Transverse colon (tissue), 4 donors: ENCODE measurements at regions not wholly inside any gene's neighbourhood (a gene's known extent, or its start where the extent isn't known, plus 50 kb on each side); places are given as distances from the start of the nearest gene placed in this dataset.
A peak's percentile ranks its signal among the peaks of the same experiment; 100 is the strongest.

Experiments
- DNase-seq: peaks from one replicate; pipeline ENCODE4 v3.0.0-alpha.2; 2019
- H3K27ac ChIP-seq, 4 donors: fragments of 200-600 bp; sonication (generic); 2 replicates each; pipeline ENCODE4 v1.5.1; 2016 to 2018; ENCODE audit warnings: inconsistent platforms in 4 of 4
- H3K27me3 ChIP-seq: fragments of 200-600 bp; sonication (generic); 2 replicates; pipeline ENCODE4 v1.5.1; 2017; ENCODE audit warnings: inconsistent platforms
- H3K36me3 ChIP-seq, 4 donors: fragments of 200-600 bp; sonication (generic); 2 replicates each; pipeline ENCODE4 v1.5.1; 2017 to 2019; ENCODE audit warnings: inconsistent platforms in 4 of 4
- H3K4me1 ChIP-seq, 4 donors: fragments of 200-600 bp; sonication (generic); 2 replicates each; pipeline ENCODE4 v1.5.1; 2017 to 2020; ENCODE audit warnings: inconsistent platforms in 4 of 4
- H3K4me3 ChIP-seq, 4 donors: fragments of 200-600 bp; sonication (generic); 1 replicate in 1 of 4; 2 replicates in 3 of 4; pipeline versions ENCODE4 v1.5.1 to v1.6.1; 2017 to 2019; ENCODE audit warnings: inconsistent platforms in 4 of 4
- H3K9me3 ChIP-seq, 2 donors: fragments of 200-600 bp; sonication (generic); 2 replicates each; pipeline ENCODE4 v1.5.1; 2017 to 2019; ENCODE audit warnings: inconsistent platforms in 2 of 2
- CTCF ChIP-seq, 5 experiments: fragments of 200-600 bp in 3 of 5; fragments of 450-650 bp in 2 of 5; sonication (generic) in 3 of 5; IDR thresholded peaks; 1 replicate in 2 of 5; 2 replicates in 3 of 5; pipeline ENCODE4 v1.5.1; 2016 to 2017; ENCODE audit warnings: antibody characterized with exemption in 5 of 5, inconsistent platforms in 3 of 5, mild to moderate bottlenecking in 2 of 5, moderate library complexity in 1 of 5
- EP300 ChIP-seq: sonication (generic); formaldehyde crosslinking; IDR thresholded peaks from one replicate; pipeline ENCODE4 v1.6.1; 2017; ENCODE audit warnings: antibody characterized with exemption, low read depth
- POLR2A ChIP-seq: fragments of 450-650 bp; IDR thresholded peaks from one replicate; pipeline ENCODE4 v1.6.1; 2016; ENCODE audit warnings: antibody characterized with exemption, mild to moderate bottlenecking, moderate library complexity
- POLR2AphosphoS5 ChIP-seq, 3 donors: sonication (generic); formaldehyde crosslinking; IDR thresholded peaks; one replicate each; pipeline ENCODE4 v1.6.1; 2016; ENCODE audit warnings: antibody characterized with exemption in 3 of 3
- WGBS, 2 donors: methylation state at CpG; one replicate each; pipeline ENCODE4 v1.1.5; 2018; ENCODE audit warnings: low coverage in 1 of 2; 5-methylcytosine and 5-hydroxymethylcytosine counted together
- in situ Hi-C, 4 donors: fragments of 200-750 bp; cut with MboI; loops; one replicate each; pipeline versions ENCODE4 v1.15.0 to v1.15.1; 2017; ENCODE audit warnings: low sequenced_read_pairs in 3 of 4, low pct_ligation_motif_present in 1 of 4, low pct_unique_long_range_greater_than_20kb in 1 of 4
- intact Hi-C: fragments of 100-400 bp; cut with DNase I; formaldehyde crosslinking; loops from one replicate; pipeline ENCODE4 v1.15.1; 2023; ENCODE audit warnings: low total_unique reads

- WGBS, 2 donors = 46 to 64% methylated on average over 3 of the region's 3 CpGs
- Histone ChIP-seq H3K27ac (no peak overlapping the region), H3K27me3 (no peaks in the 10 kb centered on the region), H3K36me3 (no peaks in the 10 kb centered on the region), H3K4me3 (no peak overlapping the region), H3K9me3 (no peaks in the 10 kb centered on the region), H3K4me1 (no peaks in the 10 kb centered on the region)
- no peak for TF ChIP-seq EP300
- TF ChIP-seq POLR2A = no peak
- no peak for TF ChIP-seq CTCF (IDR thresholded peaks at IDR 0.05)
- no peak for TF ChIP-seq POLR2AphosphoS5 (IDR thresholded peaks at IDR 0.05)
- in situ Hi-C loops = loop anchor here in 1 of 4 donors (25.0 kb wide), 1 partner anchor 533 kb away; no protein-coding TSS in a partner anchor
- intact Hi-C loops = no loop called here
- DNase-seq = no peak
These were observed 518.3 kb downstream of the ADRA2A start for GRCh38 chr10:111595173-111595572.

GRCh38 chr10:111598433-111599059, 521.7 kb downstream of the ADRA2A start:
- no peaks in the 10 kb centered on the region for H3K4me1 ChIP-seq
- intact Hi-C loops = no loop called here
- WGBS, 2 donors = 39% methylated on average over 6 of the region's 6 CpGs; no CpG with 5 or more reads in 1 of the 2 donors
- DNase-seq = peak; percentile 42
- no peak overlapping the region for H3K27ac ChIP-seq
- no peaks in the 10 kb centered on the region for H3K27me3 ChIP-seq
- no peaks in the 10 kb centered on the region for H3K9me3 ChIP-seq
- no peak overlapping the region for H3K4me3 ChIP-seq
- H3K36me3 ChIP-seq = no peaks in the 10 kb centered on the region
- in situ Hi-C loops = loop anchor here in 1 of 4 donors (25.0 kb wide), 1 partner anchor 536 kb away; no protein-coding TSS in a partner anchor
- no peak for TF ChIP-seq EP300
- peak; percentile 59 to 83 (median 69) for TF ChIP-seq CTCF (IDR thresholded peaks at IDR 0.05)
- TF ChIP-seq POLR2A = no peak
- no peak for TF ChIP-seq POLR2AphosphoS5 (IDR thresholded peaks at IDR 0.05)

- no peaks in the 10 kb centered on the region for H3K4me1 ChIP-seq
- intact Hi-C loops (no loop called here), in situ Hi-C loops (loop anchor here in 1 of 4 donors (25.0 kb wide), 1 partner anchor 538 kb away; no protein-coding TSS in a partner anchor)
- WGBS, 2 donors = 54 to 56% methylated on average over 2 of the region's 2 CpGs
- no peak for DNase-seq
- no peak overlapping the region for H3K4me3 ChIP-seq
- H3K27ac ChIP-seq = no peak overlapping the region
- H3K36me3 ChIP-seq = no peaks in the 10 kb centered on the region
- no peak for TF ChIP-seq CTCF (IDR thresholded peaks at IDR 0.05)
- TF ChIP-seq POLR2AphosphoS5 (IDR thresholded peaks at IDR 0.05) = no peak
- no peak for TF ChIP-seq POLR2A
- TF ChIP-seq EP300 = no peak
- H3K9me3 ChIP-seq = no peaks in the 10 kb centered on the region
- H3K27me3 ChIP-seq = no peaks in the 10 kb centered on the region
These were observed 523.1 kb downstream of the ADRA2A start for GRCh38 chr10:111599943-111600342.

GRCh38 chr10:111600772-111601171, 523.9 kb downstream of the ADRA2A start:
- in situ Hi-C loops (no loop called here), intact Hi-C loops (no loop called here)
- H3K27me3 ChIP-seq = no peaks in the 10 kb centered on the region
- 34 to 39% methylated on average over 3 of the region's 3 CpGs for WGBS, 2 donors
- peak; percentile 50 for DNase-seq
- no peaks in the 10 kb centered on the region for H3K36me3 ChIP-seq
- H3K9me3 ChIP-seq = no peaks in the 10 kb centered on the region
- H3K4me3 ChIP-seq = no peak overlapping the region
- no peak overlapping the region for H3K27ac ChIP-seq
- no peak for TF ChIP-seq POLR2AphosphoS5 (IDR thresholded peaks at IDR 0.05)
- no peak for TF ChIP-seq CTCF (IDR thresholded peaks at IDR 0.05)
- TF ChIP-seq POLR2A = no peak
- TF ChIP-seq EP300 = no peak
- H3K4me1 ChIP-seq = no peaks in the 10 kb centered on the region
